Neural progenitor cell (in vitro differentiated cells): ENCODE measurements at regions not wholly inside any gene's neighbourhood (a gene's known extent, or its start where the extent isn't known, plus 50 kb on each side); places are given as distances from the start of the nearest gene placed in this dataset.
"Not testable (repeated sequence)": the region's sequence is repeated elsewhere in the genome, so short reads cannot be mapped to it uniquely, and the experiment has no call there.

Experiments
- DNase-seq: peaks from one replicate; pipeline ENCODE4 v3.0.0-alpha.2; 2016; ENCODE audit warnings: low spot score
- H2AFZ ChIP-seq: fragments of 200-600 bp; sonication (generic); replicated peaks from 2 replicates; pipeline ENCODE4 v1.6.1; 2016; ENCODE audit warnings: antibody characterized with exemption
- H3F3A ChIP-seq: fragments of 200-600 bp; sonication (generic); 2 replicates; pipeline ENCODE4 v1.6.1; 2016; ENCODE audit warnings: antibody characterized with exemption, low read depth
- H3K27ac ChIP-seq: fragments of 200-600 bp; sonication (generic); 2 replicates; pipeline ENCODE4 v1.5.1; 2016; ENCODE audit warnings: mild to moderate bottlenecking
- H3K27me3 ChIP-seq: fragments of 200-600 bp; sonication (generic); 2 replicates; pipeline ENCODE4 v1.6.1; 2016; ENCODE audit warnings: mild to moderate bottlenecking, moderate library complexity
- H3K36me3 ChIP-seq: fragments of 200-600 bp; sonication (generic); 2 replicates; pipeline ENCODE4 v1.5.1; 2016
- H3K4me1 ChIP-seq: fragments of 200-600 bp; sonication (generic); 2 replicates; pipeline ENCODE4 v1.6.1; 2016; ENCODE audit warnings: mixed run types
- H3K4me2 ChIP-seq: fragments of 200-600 bp; sonication (generic); 2 replicates; pipeline ENCODE4 v1.6.1; 2016
- H3K4me3 ChIP-seq: fragments of 200-600 bp; sonication (generic); 2 replicates; pipeline ENCODE4 v1.5.1; 2016
- H3K79me2 ChIP-seq: fragments of 200-600 bp; sonication (generic); 2 replicates; pipeline ENCODE4 v1.6.1; 2016; ENCODE audit warnings: low read depth
- H3K9ac ChIP-seq: fragments of 200-600 bp; sonication (generic); 2 replicates; pipeline ENCODE4 v1.6.1; 2016
- H3K9me3 ChIP-seq: fragments of 200-600 bp; sonication (generic); 2 replicates; pipeline ENCODE4 v1.5.1; 2016; ENCODE audit warnings: low read depth
- H4K20me1 ChIP-seq: fragments of 200-600 bp; sonication (generic); 2 replicates; pipeline ENCODE4 v1.6.1; 2016; ENCODE audit warnings: low read depth
- H3K27ac Mint-ChIP-seq: 3 replicates; pipeline ENCODE4 v1.8.0; 2021; ENCODE audit warnings: mixed read lengths
- H3K27me3 Mint-ChIP-seq: 2 replicates; pipeline ENCODE4 v1.8.0; 2022; ENCODE audit warnings: low read depth, mild to moderate bottlenecking, inconsistent platforms, moderate library complexity, mixed read lengths; ENCODE audit not compliant: insufficient read depth
- H3K36me3 Mint-ChIP-seq: 3 replicates; pipeline ENCODE4 v1.8.0; 2021; ENCODE audit warnings: mixed read lengths
- H3K4me1 Mint-ChIP-seq: 3 replicates; pipeline ENCODE4 v1.8.0; 2021; ENCODE audit warnings: mixed read lengths
- H3K4me3 Mint-ChIP-seq: 3 replicates; pipeline ENCODE4 v1.8.0; 2021; ENCODE audit warnings: mild to moderate bottlenecking, moderate library complexity, mixed read lengths
- H3K9me3 Mint-ChIP-seq: 3 replicates; pipeline ENCODE4 v1.8.0; 2020; ENCODE audit warnings: mixed read lengths
- CTCF ChIP-seq: fragments of 200-600 bp; sonication (generic); IDR thresholded peaks from 2 replicates; pipeline ENCODE4 v1.5.1; 2017; ENCODE audit warnings: antibody characterized with exemption, mild to moderate bottlenecking
- EZH2 ChIP-seq: fragments of 200-600 bp; sonication (generic); IDR thresholded peaks from 2 replicates; pipeline ENCODE4 v1.6.1; 2017; ENCODE audit warnings: antibody characterized with exemption, mild to moderate bottlenecking, moderate library complexity
- EZH2phosphoT487 ChIP-seq: fragments of 200-600 bp; sonication (generic); IDR thresholded peaks from 2 replicates; pipeline ENCODE4 v1.6.1; 2017; ENCODE audit warnings: antibody characterized with exemption

GRCh38 chr5:163578652-163579051 is 73.2 kb downstream of the MAT2B start:
- Mint-ChIP-seq H3K4me1 (no peaks in the 10 kb centered on the region), H3K27ac (no peak overlapping the region), H3K9me3 (no peaks in the 10 kb centered on the region), H3K4me3 (no peak overlapping the region), H3K27me3 (no peaks in the 10 kb centered on the region), H3K36me3 (no peaks in the 10 kb centered on the region)
- Histone ChIP-seq H3K27ac (no peak overlapping the region), H3K9ac (no peak overlapping the region), H4K20me1 (no peaks in the 10 kb centered on the region), H3K4me3 (no peak overlapping the region), H3K27me3 (no peaks in the 10 kb centered on the region), H3K79me2 (no peaks in the 10 kb centered on the region), H3K4me1 (no peaks in the 10 kb centered on the region), H2AFZ (no peak overlapping the region), H3K4me2 (no peak overlapping the region), H3K36me3 (no peaks in the 10 kb centered on the region), H3F3A (no peaks in the 10 kb centered on the region), H3K9me3 (no peaks in the 10 kb centered on the region)
- TF ChIP-seq EZH2phosphoT487 (no peak), EZH2 (no peak), CTCF (no peak)
- no peak for DNase-seq

GRCh38 chr5:163579729-163580128 is 74.3 kb downstream of the MAT2B start:
- no peaks in the 10 kb centered on the region for H3K79me2 ChIP-seq
- H3K4me3 ChIP-seq, result no peak overlapping the region
- H3K27ac ChIP-seq, result no peak overlapping the region
- no peaks in the 10 kb centered on the region for H3K27me3 ChIP-seq
- H3K27ac Mint-ChIP-seq, result no peak overlapping the region
- TF ChIP-seq EZH2 (no peak), CTCF (no peak), EZH2phosphoT487 (no peak)
- H3K4me3 Mint-ChIP-seq, result no peak overlapping the region
- peaks cover 2% of the 10 kb centered on the region for H3K9me3 Mint-ChIP-seq
- no peak overlapping the region for H3K4me2 ChIP-seq
- no peaks in the 10 kb centered on the region for H3K4me1 ChIP-seq
- H3K36me3 Mint-ChIP-seq, result no peaks in the 10 kb centered on the region
- no peaks in the 10 kb centered on the region for H3F3A ChIP-seq
- H3K9me3 ChIP-seq, result no peaks in the 10 kb centered on the region
- H2AFZ ChIP-seq, result no peak overlapping the region
- H3K9ac ChIP-seq, result no peak overlapping the region
- H3K4me1 Mint-ChIP-seq, result no peaks in the 10 kb centered on the region
- no peaks in the 10 kb centered on the region for H4K20me1 ChIP-seq
- DNase-seq, result no peak
- H3K36me3 ChIP-seq, result no peaks in the 10 kb centered on the region
- no peaks in the 10 kb centered on the region for H3K27me3 Mint-ChIP-seq

- Histone ChIP-seq H3K4me3 (no peak overlapping the region), H2AFZ (no peak overlapping the region), H3K36me3 (no peaks in the 10 kb centered on the region), H3K9ac (no peak overlapping the region), H3K27me3 (no peaks in the 10 kb centered on the region), H4K20me1 (no peaks in the 10 kb centered on the region), H3K79me2 (no peaks in the 10 kb centered on the region), H3K4me1 (no peaks in the 10 kb centered on the region), H3K27ac (no peak overlapping the region), H3K4me2 (no peak overlapping the region), H3K9me3 (no peaks in the 10 kb centered on the region), H3F3A (no peaks in the 10 kb centered on the region)
- no peaks in the 10 kb centered on the region for H3K27me3 Mint-ChIP-seq
- no peak for DNase-seq
- no peaks in the 10 kb centered on the region for H3K36me3 Mint-ChIP-seq
- no peaks in the 10 kb centered on the region for H3K4me1 Mint-ChIP-seq
- peaks cover 3% of the 10 kb centered on the region for H3K9me3 Mint-ChIP-seq
- H3K4me3 Mint-ChIP-seq, result no peak overlapping the region
- TF ChIP-seq EZH2phosphoT487, result no peak
- no peak for TF ChIP-seq EZH2
- TF ChIP-seq CTCF, result no peak
- H3K27ac Mint-ChIP-seq, result peak overlapping the region; percentile 16
These were observed 75.1 kb downstream of the MAT2B start for GRCh38 chr5:163580516-163580915.

- not testable (repeated sequence) for H3K36me3 Mint-ChIP-seq, H4K20me1 ChIP-seq, H3K36me3 ChIP-seq, H3K27ac Mint-ChIP-seq, H3K4me2 ChIP-seq, H3K4me3 Mint-ChIP-seq, H3K79me2 ChIP-seq, H3K9me3 Mint-ChIP-seq, H3K9me3 ChIP-seq, H3K4me3 ChIP-seq, H3F3A ChIP-seq, H3K4me1 Mint-ChIP-seq, H3K4me1 ChIP-seq, DNase-seq, H3K9ac ChIP-seq, H2AFZ ChIP-seq, H3K27me3 Mint-ChIP-seq, H3K27ac ChIP-seq, H3K27me3 ChIP-seq
These were observed 78.2 kb downstream of the MAT2B start for GRCh38 chr5:163583491-163584153.
